GM12892 (cell line): ENCODE measurements at regions not wholly inside any gene's neighbourhood (a gene's known extent, or its start where the extent isn't known, plus 50 kb on each side); places are given as distances from the start of the nearest gene placed in this dataset.

Experiments used
- POLR2A ChIP-seq: IDR thresholded peaks from 2 replicates; pipeline ENCODE4 v1.6.1; 2011; ENCODE audit warnings: low read depth, low read length, control low read depth
- POLR2AphosphoS5 ChIP-seq: IDR thresholded peaks from 2 replicates; pipeline ENCODE4 v1.6.1; 2011; ENCODE audit warnings: low read depth, low read length, control low read depth

GRCh38 chr7:24059775-24060174 lies 224.2 kb upstream of the NPY start:
- TF ChIP-seq POLR2A (no peak), POLR2AphosphoS5 (no peak)
